Transverse colon (tissue), 4 donors: ENCODE measurements at regions not wholly inside any gene's neighbourhood (a gene's known extent, or its start where the extent isn't known, plus 50 kb on each side); places are given as distances from the start of the nearest gene placed in this dataset.

Experiments used
- DNase-seq: peaks from one replicate; pipeline ENCODE4 v3.0.0-alpha.2; 2019
- H3K27ac ChIP-seq, 4 donors: fragments of 200-600 bp; sonication (generic); 2 replicates each; pipeline ENCODE4 v1.5.1; 2016 to 2018; ENCODE audit warnings: inconsistent platforms in 4 of 4
- H3K27me3 ChIP-seq: fragments of 200-600 bp; sonication (generic); 2 replicates; pipeline ENCODE4 v1.5.1; 2017; ENCODE audit warnings: inconsistent platforms
- H3K36me3 ChIP-seq, 4 donors: fragments of 200-600 bp; sonication (generic); 2 replicates each; pipeline ENCODE4 v1.5.1; 2017 to 2019; ENCODE audit warnings: inconsistent platforms in 4 of 4
- H3K4me1 ChIP-seq, 4 donors: fragments of 200-600 bp; sonication (generic); 2 replicates each; pipeline ENCODE4 v1.5.1; 2017 to 2020; ENCODE audit warnings: inconsistent platforms in 4 of 4
- H3K4me3 ChIP-seq, 4 donors: fragments of 200-600 bp; sonication (generic); 1 replicate in 1 of 4; 2 replicates in 3 of 4; pipeline versions ENCODE4 v1.5.1 to v1.6.1; 2017 to 2019; ENCODE audit warnings: inconsistent platforms in 4 of 4
- H3K9me3 ChIP-seq, 2 donors: fragments of 200-600 bp; sonication (generic); 2 replicates each; pipeline ENCODE4 v1.5.1; 2017 to 2019; ENCODE audit warnings: inconsistent platforms in 2 of 2
- EP300 ChIP-seq: sonication (generic); formaldehyde crosslinking; IDR thresholded peaks from one replicate; pipeline ENCODE4 v1.6.1; 2017; ENCODE audit warnings: antibody characterized with exemption, low read depth
- POLR2A ChIP-seq: fragments of 450-650 bp; IDR thresholded peaks from one replicate; pipeline ENCODE4 v1.6.1; 2016; ENCODE audit warnings: antibody characterized with exemption, mild to moderate bottlenecking, moderate library complexity
- POLR2AphosphoS5 ChIP-seq, 3 donors: sonication (generic); formaldehyde crosslinking; IDR thresholded peaks; one replicate each; pipeline ENCODE4 v1.6.1; 2016; ENCODE audit warnings: antibody characterized with exemption in 3 of 3
- WGBS, 2 donors: methylation state at CpG; one replicate each; pipeline ENCODE4 v1.1.5; 2018; ENCODE audit warnings: low coverage in 1 of 2; 5-methylcytosine and 5-hydroxymethylcytosine counted together
- in situ Hi-C, 4 donors: fragments of 200-750 bp; cut with MboI; loops; one replicate each; pipeline versions ENCODE4 v1.15.0 to v1.15.1; 2017; ENCODE audit warnings: low sequenced_read_pairs in 3 of 4, low pct_ligation_motif_present in 1 of 4, low pct_unique_long_range_greater_than_20kb in 1 of 4
- intact Hi-C: fragments of 100-400 bp; cut with DNase I; formaldehyde crosslinking; loops from one replicate; pipeline ENCODE4 v1.15.1; 2023; ENCODE audit warnings: low total_unique reads
- TF ChIP-seq, protein P1 (sequence below), 5 experiments: fragments of 200-600 bp in 3 of 5; fragments of 450-650 bp in 2 of 5; sonication (generic) in 3 of 5; IDR thresholded peaks; 1 replicate in 2 of 5; 2 replicates in 3 of 5; pipeline ENCODE4 v1.5.1; 2016 to 2017; ENCODE audit warnings: antibody characterized with exemption in 5 of 5, inconsistent platforms in 3 of 5, mild to moderate bottlenecking in 2 of 5, moderate library complexity in 1 of 5

DNA sequence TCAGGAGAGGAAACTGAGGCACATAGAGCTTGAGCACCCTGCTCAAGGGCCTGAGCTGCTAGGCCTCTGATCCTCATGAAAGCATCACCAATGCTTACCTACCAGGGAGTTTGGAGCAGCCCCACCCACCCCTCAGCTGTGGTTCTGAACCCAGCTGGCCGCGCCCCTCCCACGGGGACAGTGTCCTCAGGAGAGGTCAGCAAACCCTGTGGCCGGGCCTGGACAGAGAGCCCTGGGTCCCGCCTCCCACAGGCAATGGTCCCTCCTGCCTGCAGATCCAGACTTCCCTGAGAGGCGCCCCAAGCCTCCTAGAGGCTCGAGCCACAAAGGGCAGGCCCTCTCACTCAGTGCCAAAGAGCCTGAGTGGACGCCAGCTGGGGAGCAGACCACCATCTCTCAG lies 184.9 kb downstream of the BRD1 start:
- TF ChIP-seq EP300: no peak
- TF ChIP-seq POLR2AphosphoS5 (IDR thresholded peaks at IDR 0.05): no peak
- TF ChIP-seq POLR2A: no peak
- TF ChIP-seq, protein P1, sequence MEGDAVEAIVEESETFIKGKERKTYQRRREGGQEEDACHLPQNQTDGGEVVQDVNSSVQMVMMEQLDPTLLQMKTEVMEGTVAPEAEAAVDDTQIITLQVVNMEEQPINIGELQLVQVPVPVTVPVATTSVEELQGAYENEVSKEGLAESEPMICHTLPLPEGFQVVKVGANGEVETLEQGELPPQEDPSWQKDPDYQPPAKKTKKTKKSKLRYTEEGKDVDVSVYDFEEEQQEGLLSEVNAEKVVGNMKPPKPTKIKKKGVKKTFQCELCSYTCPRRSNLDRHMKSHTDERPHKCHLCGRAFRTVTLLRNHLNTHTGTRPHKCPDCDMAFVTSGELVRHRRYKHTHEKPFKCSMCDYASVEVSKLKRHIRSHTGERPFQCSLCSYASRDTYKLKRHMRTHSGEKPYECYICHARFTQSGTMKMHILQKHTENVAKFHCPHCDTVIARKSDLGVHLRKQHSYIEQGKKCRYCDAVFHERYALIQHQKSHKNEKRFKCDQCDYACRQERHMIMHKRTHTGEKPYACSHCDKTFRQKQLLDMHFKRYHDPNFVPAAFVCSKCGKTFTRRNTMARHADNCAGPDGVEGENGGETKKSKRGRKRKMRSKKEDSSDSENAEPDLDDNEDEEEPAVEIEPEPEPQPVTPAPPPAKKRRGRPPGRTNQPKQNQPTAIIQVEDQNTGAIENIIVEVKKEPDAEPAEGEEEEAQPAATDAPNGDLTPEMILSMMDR (IDR thresholded peaks at IDR 0.05): no peak
- Histone ChIP-seq H3K27ac (no peak overlapping the region), H3K4me3 (no peak overlapping the region), H3K27me3 (no peaks in the 10 kb centered on the region), H3K9me3 (no peaks in the 10 kb centered on the region), H3K36me3 (no peaks in the 10 kb centered on the region), H3K4me1 (no peaks in the 10 kb centered on the region)
- DNase-seq: no peak
- intact Hi-C loops (no loop called here), in situ Hi-C loops (no loop called here)
- WGBS, 2 donors: 70% methylated on average over 6 of the region's 8 CpGs; no CpG with 5 or more reads in 1 of the 2 donors

DNA sequence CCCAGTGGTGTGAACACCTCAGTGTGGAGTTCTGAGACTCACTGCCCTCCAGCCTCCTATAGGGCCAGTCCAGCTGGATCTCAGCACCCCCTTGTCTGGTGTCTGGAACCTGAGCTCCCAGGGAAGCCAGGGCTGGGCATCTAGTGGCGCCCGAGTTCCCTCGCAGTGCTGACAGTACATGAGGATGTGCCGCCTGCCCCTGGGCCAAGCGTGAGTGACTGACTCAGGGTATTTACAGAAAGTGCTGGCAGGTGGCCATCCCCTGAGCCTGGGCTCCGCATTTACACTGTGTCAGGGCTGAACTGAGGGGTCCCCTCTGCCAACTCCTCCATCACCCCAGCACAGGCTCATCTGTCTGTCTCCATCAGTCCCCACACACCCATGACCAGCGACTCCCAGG lies 185.3 kb downstream of the BRD1 start:
- H3K27me3 ChIP-seq: no peaks in the 10 kb centered on the region
- H3K27ac ChIP-seq: no peak overlapping the region
- no peaks in the 10 kb centered on the region for H3K4me1 ChIP-seq
- intact Hi-C loops: no loop called here
- no peak overlapping the region for H3K4me3 ChIP-seq
- H3K36me3 ChIP-seq: no peaks in the 10 kb centered on the region
- in situ Hi-C loops: no loop called here
- no peak for DNase-seq
- TF ChIP-seq, protein P1 (IDR thresholded peaks at IDR 0.05): no peak
- no peak for TF ChIP-seq EP300
- H3K9me3 ChIP-seq: no peaks in the 10 kb centered on the region
- WGBS, 2 donors: 60% methylated on average over 6 of the region's 7 CpGs; no CpG with 5 or more reads in 1 of the 2 donors

DNA sequence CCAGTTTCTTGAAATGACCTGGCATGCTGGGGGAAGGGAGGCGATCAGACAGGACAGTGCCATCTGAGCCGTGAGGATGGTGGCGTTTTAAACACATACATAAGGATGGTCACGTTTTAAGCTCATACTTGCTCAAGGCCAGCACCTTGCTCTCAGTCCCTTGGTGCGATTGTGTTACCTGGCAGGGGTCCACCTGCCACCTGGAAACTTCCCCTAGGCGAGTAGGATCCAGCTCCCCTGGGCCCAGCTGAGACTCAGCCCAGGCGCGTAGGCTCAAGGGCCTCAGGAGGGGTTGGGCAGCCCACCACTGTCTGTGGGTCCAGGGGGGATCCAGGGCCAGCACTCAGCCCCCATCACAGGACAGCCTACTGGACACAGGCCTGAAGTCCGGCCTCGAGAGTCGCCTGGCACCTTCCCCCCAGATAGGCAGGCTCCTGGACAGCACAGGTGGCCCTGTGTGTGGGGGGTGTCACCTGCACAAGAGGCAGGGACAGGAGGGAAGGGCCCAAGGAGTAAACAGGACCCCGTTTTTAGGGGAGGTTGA lies 185.8 kb downstream of the BRD1 start:
- no peak for DNase-seq
- intact Hi-C loops (no loop called here), in situ Hi-C loops (no loop called here)
- Histone ChIP-seq H3K4me1 (no peaks in the 10 kb centered on the region), H3K9me3 (no peaks in the 10 kb centered on the region), H3K36me3 (no peaks in the 10 kb centered on the region), H3K27me3 (no peaks in the 10 kb centered on the region), H3K4me3 (no peak overlapping the region), H3K27ac (no peak overlapping the region)
- 80% methylated on average over 12 of the region's 12 CpGs; no CpG with 5 or more reads in 1 of the 2 donors for WGBS, 2 donors
- TF ChIP-seq EP300 (no peak), POLR2A (no peak), POLR2AphosphoS5 (IDR thresholded peaks at IDR 0.05) (no peak)
- TF ChIP-seq, protein P1 (IDR thresholded peaks at IDR 0.05): no peak

DNA sequence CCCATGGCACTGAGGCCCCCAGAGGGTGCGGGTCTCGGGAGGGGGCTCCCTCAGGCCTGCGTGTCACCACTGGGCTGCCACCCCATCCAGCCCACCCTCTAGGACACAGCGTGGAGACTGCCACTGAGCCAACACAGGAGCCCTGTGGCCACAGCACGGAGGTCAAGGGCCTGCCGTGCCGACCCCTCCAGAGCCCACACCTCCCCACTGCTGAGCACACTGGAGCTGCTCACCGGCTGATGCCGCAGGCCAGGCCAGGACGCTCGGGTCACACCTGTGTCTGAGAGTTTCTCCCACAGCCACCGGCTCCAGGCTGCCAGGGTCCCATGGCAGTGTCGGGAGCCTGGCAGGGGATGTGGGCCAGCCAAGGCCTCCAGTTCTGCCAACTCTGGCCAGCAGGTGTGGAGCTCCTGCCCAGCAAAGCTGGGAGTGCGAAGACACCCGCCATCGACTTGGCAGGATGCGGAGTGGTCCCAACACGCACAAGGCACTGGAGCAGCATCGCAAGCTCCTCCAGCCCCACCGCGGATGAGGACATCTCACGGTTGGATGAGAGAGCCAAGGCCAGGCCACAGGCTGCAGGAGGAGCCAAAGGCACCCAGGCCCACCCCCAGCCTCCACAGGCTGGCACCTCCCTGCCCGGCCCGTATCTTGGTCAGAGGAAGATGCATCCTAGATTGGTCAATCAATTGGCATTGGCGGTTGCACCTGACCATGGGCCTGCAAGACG lies 187.1 kb downstream of the BRD1 start:
- WGBS, 2 donors: 86% methylated on average over 12 of the region's 26 CpGs; no CpG with 5 or more reads in 1 of the 2 donors

More for the DNA sequence above, 187.1 kb downstream of the BRD1 start:
- in situ Hi-C loops (no loop called here), intact Hi-C loops (no loop called here)
- no peak for TF ChIP-seq POLR2AphosphoS5 (IDR thresholded peaks at IDR 0.05)
- TF ChIP-seq, protein P1 (IDR thresholded peaks at IDR 0.05): no peak
- TF ChIP-seq POLR2A: no peak
- TF ChIP-seq EP300: no peak
- DNase-seq: no peak
- Histone ChIP-seq H3K9me3 (no peaks in the 10 kb centered on the region), H3K36me3 (no peaks in the 10 kb centered on the region), H3K27ac (no peak overlapping the region), H3K4me3 (no peak overlapping the region), H3K27me3 (no peaks in the 10 kb centered on the region), H3K4me1 (no peaks in the 10 kb centered on the region)
